ENCODE measurements at regions not wholly inside any gene's neighbourhood (a gene's known extent, or its start where the extent isn't known, plus 50 kb on each side); places are given as distances from the start of the nearest gene placed in this dataset.

- H3K27me3 Mint-ChIP-seq (ENCODE audit: unreplicated experiment), result no peaks in the 10 kb centered on the region
- no peak for TF ChIP-seq CTCF (IDR thresholded peaks at IDR 0.05)
- H3K27ac Mint-ChIP-seq (ENCODE audit: unreplicated experiment), result no peak overlapping the region
- DNase-seq (ENCODE audit: extremely low spot score, unreplicated experiment), result no peak
- no peak overlapping the region for H3K4me3 Mint-ChIP-seq (ENCODE audit: unreplicated experiment)
- peaks cover 25% of the 10 kb centered on the region for H3K9me3 Mint-ChIP-seq (ENCODE audit: unreplicated experiment)
- H3K4me1 Mint-ChIP-seq (ENCODE audit: unreplicated experiment), result no peaks in the 10 kb centered on the region
- H3K36me3 Mint-ChIP-seq (ENCODE audit: unreplicated experiment), result no peaks in the 10 kb centered on the region
Observed at GRCh38 chr14:27938392-27938791, 828.2 kb upstream of the FOXG1 start.

- H3K4me3 Mint-ChIP-seq (ENCODE audit: unreplicated experiment), result no peak overlapping the region
- no peak for TF ChIP-seq CTCF (IDR thresholded peaks at IDR 0.05)
- DNase-seq (ENCODE audit: extremely low spot score, unreplicated experiment), result no peak
- H3K27me3 Mint-ChIP-seq (ENCODE audit: unreplicated experiment), result no peaks in the 10 kb centered on the region
- no peaks in the 10 kb centered on the region for H3K4me1 Mint-ChIP-seq (ENCODE audit: unreplicated experiment)
- no peaks in the 10 kb centered on the region for H3K36me3 Mint-ChIP-seq (ENCODE audit: unreplicated experiment)
- H3K9me3 Mint-ChIP-seq (ENCODE audit: unreplicated experiment), result peaks cover 17% of the 10 kb centered on the region
- H3K27ac Mint-ChIP-seq (ENCODE audit: unreplicated experiment), result no peak overlapping the region
Observed at GRCh38 chr14:27945512-27945911, 821.1 kb upstream of the FOXG1 start.

- no peak for DNase-seq (ENCODE audit: extremely low spot score, unreplicated experiment)
- TF ChIP-seq CTCF (IDR thresholded peaks at IDR 0.05), result no peak
- H3K4me3 Mint-ChIP-seq (ENCODE audit: unreplicated experiment), result no peak overlapping the region
- no peaks in the 10 kb centered on the region for H3K27me3 Mint-ChIP-seq (ENCODE audit: unreplicated experiment)
- H3K36me3 Mint-ChIP-seq (ENCODE audit: unreplicated experiment), result no peaks in the 10 kb centered on the region
- no peak overlapping the region for H3K27ac Mint-ChIP-seq (ENCODE audit: unreplicated experiment)
- H3K4me1 Mint-ChIP-seq (ENCODE audit: unreplicated experiment), result no peaks in the 10 kb centered on the region
- H3K9me3 Mint-ChIP-seq (ENCODE audit: unreplicated experiment), result peaks cover 14% of the 10 kb centered on the region
Observed at GRCh38 chr14:27958757-27959156, 807.8 kb upstream of the FOXG1 start.

- no peak for TF ChIP-seq CTCF (IDR thresholded peaks at IDR 0.05)
- H3K9me3 Mint-ChIP-seq (ENCODE audit: unreplicated experiment), result no peaks in the 10 kb centered on the region
Observed at GRCh38 chr14:27995691-27996090, 770.9 kb upstream of the FOXG1 start.

GRCh38 chr14:28001002-28001401 lies 765.6 kb upstream of the FOXG1 start:
- TF ChIP-seq CTCF (IDR thresholded peaks at IDR 0.05), result no peak
- Mint-ChIP-seq H3K9me3 (ENCODE audit: unreplicated experiment) (peaks cover 26% of the 10 kb centered on the region), H3K4me1 (ENCODE audit: unreplicated experiment) (no peaks in the 10 kb centered on the region), H3K27me3 (ENCODE audit: unreplicated experiment) (no peaks in the 10 kb centered on the region), H3K4me3 (ENCODE audit: unreplicated experiment) (no peak overlapping the region), H3K36me3 (ENCODE audit: unreplicated experiment) (no peaks in the 10 kb centered on the region), H3K27ac (ENCODE audit: unreplicated experiment) (no peak overlapping the region)
- no peak for DNase-seq (ENCODE audit: extremely low spot score, unreplicated experiment)

More at GRCh38 chr14:27995691-27996090, 770.9 kb upstream of the FOXG1 start:
- Mint-ChIP-seq H3K36me3 (ENCODE audit: unreplicated experiment) (no peaks in the 10 kb centered on the region), H3K4me3 (ENCODE audit: unreplicated experiment) (no peak overlapping the region), H3K27ac (ENCODE audit: unreplicated experiment) (no peak overlapping the region), H3K27me3 (ENCODE audit: unreplicated experiment) (no peaks in the 10 kb centered on the region), H3K4me1 (ENCODE audit: unreplicated experiment) (no peaks in the 10 kb centered on the region)
- DNase-seq (ENCODE audit: extremely low spot score, unreplicated experiment), result no peak

Measured in osteocyte (in vitro differentiated cells).